ENCODE measurements at regions not wholly inside any gene's neighbourhood (a gene's known extent, or its start where the extent isn't known, plus 50 kb on each side); places are given as distances from the start of the nearest gene placed in this dataset.

- Mint-ChIP-seq H3K27me3 (ENCODE audit: low read depth in 2 of 2) (no peaks in the 10 kb centered on the region), H3K36me3 (peaks cover 11% of the 10 kb centered on the region), H3K4me1 (no peaks in the 10 kb centered on the region), H3K4me3 (no peak overlapping the region), H3K27ac (no peak overlapping the region), H3K9me3 (peaks cover 6 to 10% of the 10 kb centered on the region in 2 donors)
- ATAC-seq (no peak), DNase-seq (no peak)
- Histone ChIP-seq H3K27me3 (ENCODE audit: control insufficient read depth, insufficient read depth, low read length) (no peaks in the 10 kb centered on the region), H3K4me1 (ENCODE audit: control insufficient read depth, insufficient read depth, low read length) (no peaks in the 10 kb centered on the region), H3K27ac (ENCODE audit: low read length) (no peak overlapping the region), H3K9me3 (ENCODE audit: control insufficient read depth, insufficient read depth, low read length) (peaks cover 2% of the 10 kb centered on the region), H3K36me3 (ENCODE audit: control insufficient read depth, insufficient read depth, low read length) (no peaks in the 10 kb centered on the region), H3K4me3 (ENCODE audit: low read length) (no peak overlapping the region)
- intact Hi-C loops (cut with micrococcal nuclease) = no loop called here
- no peak for TF ChIP-seq CTCF (IDR thresholded peaks at IDR 0.05)
- 80% methylated on average over 1 of the region's 2 CpGs for WGBS (ENCODE audit: insufficient coverage)
These were observed 145.6 kb downstream of the LRIG3 start for GRCh38 chr12:58774731-58775130.

- no peak for TF ChIP-seq CTCF (IDR thresholded peaks at IDR 0.05)
- intact Hi-C loops (cut with micrococcal nuclease) = no loop called here
- WGBS (ENCODE audit: insufficient coverage) = no CpG with 5 or more reads among the region's 1 CpG
- Histone ChIP-seq H3K27me3 (ENCODE audit: control insufficient read depth, insufficient read depth, low read length) (no peaks in the 10 kb centered on the region), H3K27ac (ENCODE audit: low read length) (no peak overlapping the region), H3K4me3 (ENCODE audit: low read length) (no peak overlapping the region), H3K4me1 (ENCODE audit: control insufficient read depth, insufficient read depth, low read length) (no peaks in the 10 kb centered on the region), H3K36me3 (ENCODE audit: control insufficient read depth, insufficient read depth, low read length) (no peaks in the 10 kb centered on the region), H3K9me3 (ENCODE audit: control insufficient read depth, insufficient read depth, low read length) (peaks cover 2% of the 10 kb centered on the region)
- ATAC-seq (no peak), DNase-seq (no peak)
- Mint-ChIP-seq H3K4me1 (no peaks in the 10 kb centered on the region), H3K27ac (no peak overlapping the region), H3K36me3 (peaks cover 11% of the 10 kb centered on the region), H3K4me3 (no peak overlapping the region), H3K9me3 (peaks cover 6 to 11% of the 10 kb centered on the region in 2 donors), H3K27me3 (ENCODE audit: low read depth in 2 of 2) (no peaks in the 10 kb centered on the region)
These were observed 144.9 kb downstream of the LRIG3 start for GRCh38 chr12:58775396-58775795.

- Mint-ChIP-seq H3K4me3 (no peak overlapping the region), H3K27me3 (ENCODE audit: low read depth in 2 of 2) (no peaks in the 10 kb centered on the region), H3K4me1 (no peaks in the 10 kb centered on the region), H3K36me3 (peaks cover 11% of the 10 kb centered on the region), H3K27ac (no peak overlapping the region), H3K9me3 (peaks cover 4 to 8% of the 10 kb centered on the region in 2 donors)
- Histone ChIP-seq H3K36me3 (ENCODE audit: control insufficient read depth, insufficient read depth, low read length) (no peaks in the 10 kb centered on the region), H3K9me3 (ENCODE audit: control insufficient read depth, insufficient read depth, low read length) (peaks cover 2% of the 10 kb centered on the region), H3K27me3 (ENCODE audit: control insufficient read depth, insufficient read depth, low read length) (no peaks in the 10 kb centered on the region), H3K4me3 (ENCODE audit: low read length) (no peak overlapping the region), H3K4me1 (ENCODE audit: control insufficient read depth, insufficient read depth, low read length) (no peaks in the 10 kb centered on the region), H3K27ac (ENCODE audit: low read length) (no peak overlapping the region)
- DNase-seq (no peak), ATAC-seq (no peak)
- TF ChIP-seq CTCF (IDR thresholded peaks at IDR 0.05) = no peak
- intact Hi-C loops (cut with micrococcal nuclease) = no loop called here
These were observed 144.2 kb downstream of the LRIG3 start for GRCh38 chr12:58776144-58776543.

- H3K4me1 Mint-ChIP-seq = no peaks in the 10 kb centered on the region
- Histone ChIP-seq H3K9me3 (ENCODE audit: control insufficient read depth, insufficient read depth, low read length) (peaks cover 2% of the 10 kb centered on the region), H3K27ac (ENCODE audit: low read length) (no peak overlapping the region), H3K36me3 (ENCODE audit: control insufficient read depth, insufficient read depth, low read length) (no peaks in the 10 kb centered on the region), H3K27me3 (ENCODE audit: control insufficient read depth, insufficient read depth, low read length) (no peaks in the 10 kb centered on the region), H3K4me3 (ENCODE audit: low read length) (no peak overlapping the region), H3K4me1 (ENCODE audit: control insufficient read depth, insufficient read depth, low read length) (no peaks in the 10 kb centered on the region)
- no peak for TF ChIP-seq CTCF (IDR thresholded peaks at IDR 0.05)
- intact Hi-C loops (cut with micrococcal nuclease) = no loop called here
- ATAC-seq (no peak), DNase-seq (no peak)
- no peak overlapping the region for H3K4me3 Mint-ChIP-seq
- H3K27me3 Mint-ChIP-seq (ENCODE audit: low read depth in 2 of 2) = no peaks in the 10 kb centered on the region
- H3K36me3 Mint-ChIP-seq = peaks cover 11% of the 10 kb centered on the region
- H3K27ac Mint-ChIP-seq = no peak overlapping the region
- H3K9me3 Mint-ChIP-seq = peaks cover 2 to 11% of the 10 kb centered on the region in 2 donors
These were observed 142.5 kb downstream of the LRIG3 start for GRCh38 chr12:58777815-58778214.

Measured in natural killer cell (primary cell).